ENCODE measurements at regions not wholly inside any gene's neighbourhood (a gene's known extent, or its start where the extent isn't known, plus 50 kb on each side); places are given as distances from the start of the nearest gene placed in this dataset.

DNA sequence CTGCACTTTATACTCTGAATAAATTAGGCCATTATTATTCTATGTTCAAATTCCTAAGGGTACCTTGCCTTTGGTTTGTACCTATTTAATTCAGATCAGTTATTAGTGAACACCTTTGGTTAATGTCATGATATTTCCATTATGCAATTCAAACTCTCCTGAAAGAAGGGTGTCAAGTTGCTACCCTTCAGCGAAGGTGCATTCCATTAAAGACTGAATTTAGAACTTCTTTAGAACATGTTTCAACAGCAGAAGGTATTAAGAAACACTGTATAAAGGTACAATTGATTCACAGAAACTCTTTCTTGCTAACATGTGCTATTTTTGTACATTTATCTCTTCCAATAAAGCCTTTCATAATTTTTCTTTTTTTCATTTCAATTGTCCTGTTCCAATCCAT lies 1545.4 kb upstream of the PCDH10 start:
- TF ChIP-seq FOXM1 (IDR thresholded peaks at IDR 0.05; ENCODE audit: borderline replicate concordance) (no peak), BHLHE40 (IDR thresholded peaks at IDR 0.05; ENCODE audit: borderline replicate concordance) (no peak), FOXK2 (IDR thresholded peaks at IDR 0.05) (no peak), FOXA1 (IDR thresholded peaks at IDR 0.05) (no peak), ZNF384 (IDR thresholded peaks at IDR 0.05) (no peak), SP1 (IDR thresholded peaks at IDR 0.05) (no peak), HDGF (IDR thresholded peaks at IDR 0.05; ENCODE audit: borderline replicate concordance) (no peak)

Data from HEK293T (cell line).